BJ (cell line): ENCODE measurements at regions not wholly inside any gene's neighbourhood (a gene's known extent, or its start where the extent isn't known, plus 50 kb on each side); places are given as distances from the start of the nearest gene placed in this dataset.

Experiments
- CTCF ChIA-PET: fragments of 350-600 bp; formaldehyde crosslinking; extraction: SDS; loops from one replicate; lab custom pipeline; 2021; ENCODE audit warnings: antibody characterized with exemption, inconsistent platforms; lab: Yijun Ruan, JAX
- POLR2A ChIA-PET: fragments of 300-600 bp; sonication (Branson Sonifier 250); formaldehyde crosslinking; extraction: SDS; loops from one replicate; lab custom pipeline; 2021; ENCODE audit warnings: antibody characterized with exemption; lab: Charles Lee
- DNase-seq: peaks from one replicate; pipeline ENCODE4 v3.0.0-alpha.2; 2011; ENCODE audit warnings: low read depth
- H3K27me3 ChIP-seq: 2 replicates; pipeline ENCODE4 v1.6.0; 2011; ENCODE audit warnings: low read length; ENCODE audit not compliant: control insufficient read depth, insufficient read depth
- H3K36me3 ChIP-seq: 2 replicates; pipeline ENCODE4 v1.5.1; 2011; ENCODE audit warnings: low read length; ENCODE audit not compliant: control insufficient read depth, insufficient read depth
- H3K4me3 ChIP-seq: 2 replicates; pipeline ENCODE4 v1.5.1; 2011; ENCODE audit warnings: low read depth, mild to moderate bottlenecking, control low read depth, low read length
- CTCF ChIP-seq: IDR thresholded peaks from 2 replicates; pipeline ENCODE4 v1.5.1; 2011; ENCODE audit warnings: low read depth, mild to moderate bottlenecking, control low read depth, inconsistent platforms, low read length, moderate library complexity; ENCODE audit not compliant: insufficient read depth

- Histone ChIP-seq H3K27me3 (no peaks in the 10 kb centered on the region), H3K36me3 (no peaks in the 10 kb centered on the region), H3K4me3 (no peak overlapping the region)
- TF ChIP-seq CTCF = no peak
- no peak for DNase-seq
- ChIA-PET CTCF (interaction anchor here (0.6 kb wide), 1 partner anchor 422 kb away, joined by 3 read pairs; no protein-coding TSS in a partner anchor), POLR2A (no interaction called here)
Measured at GRCh38 chr2:125086313-125087184, 1061.5 kb downstream of the CNTNAP5 start.

GRCh38 chr2:125092276-125093009, 1067.4 kb downstream of the CNTNAP5 start:
- ChIA-PET POLR2A (no interaction called here), CTCF (no interaction called here)
- Histone ChIP-seq H3K27me3 (no peaks in the 10 kb centered on the region), H3K36me3 (no peaks in the 10 kb centered on the region), H3K4me3 (no peak overlapping the region)
- no peak for DNase-seq
- no peak for TF ChIP-seq CTCF

GRCh38 chr2:125095826-125096225, 1070.7 kb downstream of the CNTNAP5 start:
- no peaks in the 10 kb centered on the region for H3K27me3 ChIP-seq
- no peak for DNase-seq
- TF ChIP-seq CTCF = no peak
- CTCF ChIA-PET = no interaction called here
- no peak overlapping the region for H3K4me3 ChIP-seq
- H3K36me3 ChIP-seq = no peaks in the 10 kb centered on the region
- POLR2A ChIA-PET = no interaction called here

- H3K27me3 ChIP-seq = no peaks in the 10 kb centered on the region
- ChIA-PET CTCF (no interaction called here), POLR2A (no interaction called here)
- H3K36me3 ChIP-seq = no peaks in the 10 kb centered on the region
- no peak for TF ChIP-seq CTCF
- no peak overlapping the region for H3K4me3 ChIP-seq
- DNase-seq = no peak
Measured at GRCh38 chr2:125106710-125107109, 1081.6 kb downstream of the CNTNAP5 start.

GRCh38 chr2:125107446-125107845, 1082.4 kb downstream of the CNTNAP5 start:
- DNase-seq = no peak
- Histone ChIP-seq H3K27me3 (no peaks in the 10 kb centered on the region), H3K4me3 (no peak overlapping the region), H3K36me3 (no peaks in the 10 kb centered on the region)
- TF ChIP-seq CTCF = no peak
- ChIA-PET CTCF (no interaction called here), POLR2A (no interaction called here)
